Astrocyte (in vitro differentiated cells and primary cell): ENCODE measurements at regions not wholly inside any gene's neighbourhood (a gene's known extent, or its start where the extent isn't known, plus 50 kb on each side); places are given as distances from the start of the nearest gene placed in this dataset.

Experiments used
- DNase-seq: peaks from one replicate; pipeline ENCODE4 v3.0.0-alpha.2; 2010; ENCODE audit warnings: low read depth
- FAIRE-seq: peaks from 2 replicates; lab custom pipeline; 2011; peaks lifted over from hg19 to GRCh38; lab: Jason Lieb, UNC
- H2AFZ ChIP-seq: 2 replicates; pipeline ENCODE4 v1.6.0; 2012; ENCODE audit warnings: low read depth, low read length, inconsistent platforms
- H3K27ac ChIP-seq: 2 replicates; pipeline ENCODE4 v1.5.1; 2011; ENCODE audit warnings: low read depth, low read length, inconsistent platforms
- H3K27me3 ChIP-seq: 2 replicates; pipeline ENCODE4 v1.6.0; 2011; ENCODE audit warnings: low read length, inconsistent platforms; ENCODE audit not compliant: insufficient read depth
- H3K36me3 ChIP-seq: 2 replicates; pipeline ENCODE4 v1.5.1; 2011; ENCODE audit warnings: low read length, inconsistent platforms; ENCODE audit not compliant: insufficient read depth
- H3K4me1 ChIP-seq: 2 replicates; pipeline ENCODE4 v1.5.1; 2011; ENCODE audit warnings: low read length, inconsistent platforms; ENCODE audit not compliant: insufficient read depth
- H3K4me2 ChIP-seq: 2 replicates; pipeline ENCODE4 v1.6.0; 2012; ENCODE audit warnings: low read length, inconsistent platforms
- H3K4me3 ChIP-seq: 2 replicates; pipeline ENCODE4 v1.5.1; 2011; ENCODE audit warnings: low read depth, mild to moderate bottlenecking, low read length, inconsistent platforms; ENCODE audit not compliant: insufficient read depth
- H3K79me2 ChIP-seq: 2 replicates; pipeline ENCODE4 v1.6.0; 2012; ENCODE audit warnings: mild to moderate bottlenecking, low read length, inconsistent platforms; ENCODE audit not compliant: insufficient read depth
- H3K9ac ChIP-seq: 2 replicates; pipeline ENCODE4 v1.6.0; 2012; ENCODE audit warnings: mild to moderate bottlenecking, low read length, inconsistent platforms
- H3K9me3 ChIP-seq: 2 replicates; pipeline ENCODE4 v1.5.1; 2012; ENCODE audit warnings: low read depth, mild to moderate bottlenecking, low read length, inconsistent platforms; ENCODE audit not compliant: insufficient read depth
- H4K20me1 ChIP-seq: 2 replicates; pipeline ENCODE4 v1.6.0; 2012; ENCODE audit warnings: low read length, inconsistent platforms; ENCODE audit not compliant: insufficient read depth
- H3K27ac Mint-ChIP-seq: one replicate; pipeline ENCODE4 v1.8.0; 2021; ENCODE audit warnings: mild to moderate bottlenecking, mixed read lengths; ENCODE audit not compliant: unreplicated experiment
- H3K27me3 Mint-ChIP-seq: one replicate; pipeline ENCODE4 v1.8.0; 2021; ENCODE audit warnings: low read depth, mixed read lengths; ENCODE audit not compliant: unreplicated experiment
- H3K36me3 Mint-ChIP-seq: one replicate; pipeline ENCODE4 v1.8.0; 2021; ENCODE audit warnings: low read depth, mixed read lengths; ENCODE audit not compliant: unreplicated experiment
- H3K4me1 Mint-ChIP-seq: one replicate; pipeline ENCODE4 v1.8.0; 2021; ENCODE audit warnings: low read depth, mixed read lengths; ENCODE audit not compliant: unreplicated experiment
- H3K4me3 Mint-ChIP-seq: one replicate; pipeline ENCODE4 v1.8.0; 2021; ENCODE audit warnings: mild to moderate bottlenecking, moderate library complexity, mixed read lengths; ENCODE audit not compliant: unreplicated experiment
- H3K9me3 Mint-ChIP-seq: one replicate; pipeline ENCODE4 v1.8.0; 2021; ENCODE audit warnings: mild to moderate bottlenecking, mixed read lengths; ENCODE audit not compliant: unreplicated experiment
- EZH2 ChIP-seq: IDR thresholded peaks from 2 replicates; pipeline ENCODE4 v1.6.1; 2012; ENCODE audit warnings: mild to moderate bottlenecking, low read length, inconsistent platforms; ENCODE audit not compliant: insufficient read depth
- TF ChIP-seq, protein P1 (sequence below): IDR thresholded peaks from 2 replicates; pipeline ENCODE4 v1.5.1; 2011; ENCODE audit warnings: low read depth, mild to moderate bottlenecking, inconsistent platforms, low read length, moderate library complexity; ENCODE audit not compliant: insufficient read depth

DNA sequence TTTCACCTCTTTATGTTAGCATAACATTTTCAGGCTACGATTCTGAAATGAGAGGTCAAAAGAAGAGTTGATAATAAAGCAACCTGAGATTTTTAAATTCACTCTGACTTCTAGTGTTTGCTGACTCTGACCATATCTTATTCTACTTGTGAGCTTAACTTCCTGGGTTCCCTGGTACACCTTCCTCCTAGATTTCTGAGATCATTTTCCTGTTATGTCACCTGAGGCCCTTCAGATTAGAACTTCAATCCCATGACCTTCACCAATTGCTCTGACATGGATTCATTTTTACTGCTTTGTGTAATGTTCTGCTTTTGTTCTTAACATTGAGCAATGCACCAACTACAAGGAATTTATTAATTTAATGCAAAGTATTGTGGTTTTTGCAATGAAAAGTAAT, 542.9 kb upstream of the FLRT2 start:
- no peaks in the 10 kb centered on the region for H3K9me3 Mint-ChIP-seq
- H3K4me3 Mint-ChIP-seq: no peak overlapping the region
- no peaks in the 10 kb centered on the region for H3K9me3 ChIP-seq
- no peak overlapping the region for H2AFZ ChIP-seq
- H3K36me3 Mint-ChIP-seq: no peaks in the 10 kb centered on the region
- no peaks in the 10 kb centered on the region for H3K27me3 ChIP-seq
- no peak overlapping the region for H3K27ac ChIP-seq
- H3K27me3 Mint-ChIP-seq: no peaks in the 10 kb centered on the region
- H3K36me3 ChIP-seq: no peaks in the 10 kb centered on the region
- H3K79me2 ChIP-seq: no peaks in the 10 kb centered on the region
- no peaks in the 10 kb centered on the region for H3K4me1 ChIP-seq
- no peak overlapping the region for H3K27ac Mint-ChIP-seq
- H3K9ac ChIP-seq: no peak overlapping the region
- no peak for DNase-seq
- TF ChIP-seq EZH2: no peak
- H4K20me1 ChIP-seq: no peaks in the 10 kb centered on the region
- no peak overlapping the region for H3K4me2 ChIP-seq
- FAIRE-seq: no peak
- H3K4me1 Mint-ChIP-seq: peaks cover 3% of the 10 kb centered on the region
- no peak overlapping the region for H3K4me3 ChIP-seq

DNA sequence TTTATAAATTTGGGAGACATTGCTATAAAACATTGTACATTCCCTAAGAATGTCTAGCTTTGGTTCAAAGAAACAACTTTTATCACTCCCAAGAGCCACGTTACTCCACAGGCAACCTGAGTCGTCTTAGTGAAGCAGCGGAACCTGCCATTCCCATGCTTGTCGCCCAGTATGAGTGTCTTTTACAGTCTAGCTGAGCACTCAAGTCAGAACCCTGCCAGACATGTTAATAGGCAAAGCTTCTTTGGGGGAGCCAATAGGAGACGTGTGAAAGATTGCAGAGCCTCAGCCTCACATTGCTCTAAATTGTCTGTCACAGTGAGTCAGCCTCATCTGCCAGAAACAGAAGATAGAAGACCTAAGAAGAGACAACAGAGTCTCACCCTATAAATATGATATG, 541.6 kb upstream of the FLRT2 start:
- Histone ChIP-seq H3K4me2 (no peak overlapping the region), H3K27ac (no peak overlapping the region), H3K79me2 (no peaks in the 10 kb centered on the region), H4K20me1 (no peaks in the 10 kb centered on the region), H3K9ac (no peak overlapping the region), H3K4me3 (no peak overlapping the region), H3K27me3 (no peaks in the 10 kb centered on the region), H3K36me3 (no peaks in the 10 kb centered on the region), H3K9me3 (no peaks in the 10 kb centered on the region), H2AFZ (no peak overlapping the region), H3K4me1 (no peaks in the 10 kb centered on the region)
- no peak for TF ChIP-seq EZH2
- TF ChIP-seq, protein P1, sequence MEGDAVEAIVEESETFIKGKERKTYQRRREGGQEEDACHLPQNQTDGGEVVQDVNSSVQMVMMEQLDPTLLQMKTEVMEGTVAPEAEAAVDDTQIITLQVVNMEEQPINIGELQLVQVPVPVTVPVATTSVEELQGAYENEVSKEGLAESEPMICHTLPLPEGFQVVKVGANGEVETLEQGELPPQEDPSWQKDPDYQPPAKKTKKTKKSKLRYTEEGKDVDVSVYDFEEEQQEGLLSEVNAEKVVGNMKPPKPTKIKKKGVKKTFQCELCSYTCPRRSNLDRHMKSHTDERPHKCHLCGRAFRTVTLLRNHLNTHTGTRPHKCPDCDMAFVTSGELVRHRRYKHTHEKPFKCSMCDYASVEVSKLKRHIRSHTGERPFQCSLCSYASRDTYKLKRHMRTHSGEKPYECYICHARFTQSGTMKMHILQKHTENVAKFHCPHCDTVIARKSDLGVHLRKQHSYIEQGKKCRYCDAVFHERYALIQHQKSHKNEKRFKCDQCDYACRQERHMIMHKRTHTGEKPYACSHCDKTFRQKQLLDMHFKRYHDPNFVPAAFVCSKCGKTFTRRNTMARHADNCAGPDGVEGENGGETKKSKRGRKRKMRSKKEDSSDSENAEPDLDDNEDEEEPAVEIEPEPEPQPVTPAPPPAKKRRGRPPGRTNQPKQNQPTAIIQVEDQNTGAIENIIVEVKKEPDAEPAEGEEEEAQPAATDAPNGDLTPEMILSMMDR: no peak
- Mint-ChIP-seq H3K36me3 (no peaks in the 10 kb centered on the region), H3K27me3 (no peaks in the 10 kb centered on the region), H3K9me3 (no peaks in the 10 kb centered on the region), H3K4me3 (no peak overlapping the region), H3K27ac (no peak overlapping the region), H3K4me1 (peaks cover 3% of the 10 kb centered on the region)
- FAIRE-seq (no peak), DNase-seq (no peak)

DNA sequence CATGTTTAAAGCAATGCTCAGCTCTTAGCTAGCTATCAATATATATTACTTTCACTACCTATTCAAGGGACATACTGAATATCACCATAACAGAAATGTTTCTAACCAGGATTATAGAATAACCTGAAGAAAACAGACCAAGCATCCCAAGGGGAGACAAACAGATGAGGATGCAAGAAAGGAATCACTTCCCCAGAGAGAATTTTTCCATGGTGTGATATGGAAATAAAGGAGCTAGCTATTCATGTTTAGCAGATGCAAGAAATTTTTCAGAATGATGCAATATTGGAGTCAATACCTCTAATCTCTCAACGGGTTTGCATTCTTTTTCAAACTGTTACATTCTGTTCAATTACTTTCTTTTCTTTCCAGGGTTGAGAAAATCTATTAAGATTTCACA, 538.9 kb upstream of the FLRT2 start:
- Mint-ChIP-seq H3K27ac (no peak overlapping the region), H3K4me3 (no peak overlapping the region), H3K9me3 (no peaks in the 10 kb centered on the region), H3K4me1 (peaks cover 3% of the 10 kb centered on the region), H3K36me3 (no peaks in the 10 kb centered on the region), H3K27me3 (no peaks in the 10 kb centered on the region)
- Histone ChIP-seq H3K4me3 (no peak overlapping the region), H4K20me1 (no peaks in the 10 kb centered on the region), H3K27ac (no peak overlapping the region), H3K9ac (no peak overlapping the region), H3K4me1 (no peaks in the 10 kb centered on the region), H3K36me3 (no peaks in the 10 kb centered on the region), H3K79me2 (no peaks in the 10 kb centered on the region), H2AFZ (no peak overlapping the region), H3K27me3 (no peaks in the 10 kb centered on the region), H3K4me2 (no peak overlapping the region), H3K9me3 (no peaks in the 10 kb centered on the region)
- DNase-seq (no peak), FAIRE-seq (no peak)
- TF ChIP-seq, protein P1: no peak
- no peak for TF ChIP-seq EZH2
